ENCODE measurements at regions not wholly inside any gene's neighbourhood (a gene's known extent, or its start where the extent isn't known, plus 50 kb on each side); places are given as distances from the start of the nearest gene placed in this dataset.

DNA sequence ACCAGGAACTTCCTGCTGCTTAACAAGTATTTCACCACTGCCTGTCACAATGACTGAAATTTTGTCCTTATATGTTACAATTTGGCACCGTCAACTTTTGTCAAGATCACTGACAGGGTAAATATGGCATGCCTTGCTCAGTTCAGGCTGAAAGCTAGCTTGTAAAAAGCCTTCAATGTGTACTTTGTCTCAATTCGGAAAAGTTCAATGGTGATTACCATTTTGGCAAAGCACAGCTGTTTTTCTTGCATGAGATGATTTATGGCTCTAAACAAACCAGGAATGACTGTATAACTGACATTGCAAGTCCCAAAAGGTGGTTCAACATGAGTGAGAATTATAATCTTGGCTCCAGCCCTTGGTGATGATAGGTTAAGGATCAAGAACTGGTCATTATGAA is 1255.2 kb downstream of the CNTNAP5 start:
- no peaks in the 10 kb centered on the region for H3K36me3 ChIP-seq (replicated peaks in 1 of 2; ENCODE audit: control insufficient read depth in 1 of 2, insufficient read depth in 2 of 2, low read length in 2 of 2)
- peaks cover 3 to 21% (median 6%) of the 10 kb centered on the region in 7 donors for H3K9me3 Mint-ChIP-seq
- intact Hi-C loops (cut with micrococcal nuclease): no loop called here
- WGBS (ENCODE audit: insufficient coverage): 61% methylated on average over 2 of the region's 2 CpGs
- no peak overlapping the region for H3K9ac ChIP-seq (ENCODE audit: insufficient read depth, low read length, poor library complexity, severe bottlenecking)
- H3K4me3 ChIP-seq (replicated peaks in 1 of 3; ENCODE audit: low read depth in 2 of 3, low read length in 3 of 3): no peak overlapping the region
- H3K27me3 ChIP-seq (ENCODE audit: control insufficient read depth in 2 of 2, insufficient read depth in 2 of 2, low read length in 2 of 2): no peaks in the 10 kb centered on the region
- no peak overlapping the region for H2AFZ ChIP-seq (ENCODE audit: insufficient read depth, low read depth, low read length, poor library complexity, severe bottlenecking)
- H3K79me2 ChIP-seq (ENCODE audit: insufficient read depth, low read length): no peaks in the 10 kb centered on the region
- H3K4me1 Mint-ChIP-seq: no peaks in the 10 kb centered on the region
- no peaks in the 10 kb centered on the region for H4K20me1 ChIP-seq (ENCODE audit: insufficient read depth, low read length)
- H3K27me3 Mint-ChIP-seq (ENCODE audit: low read depth in 3 of 3): peaks cover 0 to 2% (median 1%) of the 10 kb centered on the region in 3 donors
- H3K4me3 Mint-ChIP-seq: no peak overlapping the region
- no peak overlapping the region for H3K27ac ChIP-seq (ENCODE audit: low read depth in 1 of 2, low read length in 2 of 2)
- peaks cover 7% of the 10 kb centered on the region in 2 donors for H3K9me3 ChIP-seq (replicated peaks in 1 of 2; ENCODE audit: control insufficient read depth in 1 of 2, insufficient read depth in 1 of 2, low read length in 2 of 2)
- H3K36me3 Mint-ChIP-seq: no peaks in the 10 kb centered on the region
- TF ChIP-seq, protein P1, sequence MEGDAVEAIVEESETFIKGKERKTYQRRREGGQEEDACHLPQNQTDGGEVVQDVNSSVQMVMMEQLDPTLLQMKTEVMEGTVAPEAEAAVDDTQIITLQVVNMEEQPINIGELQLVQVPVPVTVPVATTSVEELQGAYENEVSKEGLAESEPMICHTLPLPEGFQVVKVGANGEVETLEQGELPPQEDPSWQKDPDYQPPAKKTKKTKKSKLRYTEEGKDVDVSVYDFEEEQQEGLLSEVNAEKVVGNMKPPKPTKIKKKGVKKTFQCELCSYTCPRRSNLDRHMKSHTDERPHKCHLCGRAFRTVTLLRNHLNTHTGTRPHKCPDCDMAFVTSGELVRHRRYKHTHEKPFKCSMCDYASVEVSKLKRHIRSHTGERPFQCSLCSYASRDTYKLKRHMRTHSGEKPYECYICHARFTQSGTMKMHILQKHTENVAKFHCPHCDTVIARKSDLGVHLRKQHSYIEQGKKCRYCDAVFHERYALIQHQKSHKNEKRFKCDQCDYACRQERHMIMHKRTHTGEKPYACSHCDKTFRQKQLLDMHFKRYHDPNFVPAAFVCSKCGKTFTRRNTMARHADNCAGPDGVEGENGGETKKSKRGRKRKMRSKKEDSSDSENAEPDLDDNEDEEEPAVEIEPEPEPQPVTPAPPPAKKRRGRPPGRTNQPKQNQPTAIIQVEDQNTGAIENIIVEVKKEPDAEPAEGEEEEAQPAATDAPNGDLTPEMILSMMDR (IDR thresholded peaks at IDR 0.05): no peak
- H3K4me1 ChIP-seq (ENCODE audit: control insufficient read depth in 1 of 2, insufficient read depth in 2 of 2, low read length in 2 of 2): no peaks in the 10 kb centered on the region
- H3K4me2 ChIP-seq (replicated peaks; ENCODE audit: extremely low read depth, low read length, poor library complexity, severe bottlenecking): no peak overlapping the region
- H3K27ac Mint-ChIP-seq: no peak overlapping the region
- no peak for DNase-seq

DNA sequence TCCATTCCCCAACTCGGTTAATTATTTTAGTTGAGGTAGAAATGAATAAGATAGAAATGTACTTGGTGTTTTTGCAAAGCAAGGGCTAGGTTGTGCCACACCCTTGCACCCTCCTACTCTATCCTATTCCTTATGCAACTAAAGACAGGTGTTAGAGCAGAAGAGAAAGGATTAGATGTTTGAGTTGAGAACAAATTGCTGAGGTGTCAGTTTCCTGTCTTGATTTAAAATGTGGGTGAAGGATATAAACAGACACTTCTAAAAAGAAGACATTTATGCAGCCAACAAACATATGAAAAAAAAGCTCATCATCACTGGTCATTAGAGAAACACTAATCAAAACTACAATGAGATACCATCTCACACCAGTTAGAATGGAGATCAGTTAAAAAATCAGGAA is 1256.2 kb downstream of the CNTNAP5 start:
- TF ChIP-seq, protein P1 (IDR thresholded peaks at IDR 0.05): no peak

More for the DNA sequence above, 1256.2 kb downstream of the CNTNAP5 start:
- no peaks in the 10 kb centered on the region for H3K36me3 ChIP-seq (replicated peaks in 1 of 2; ENCODE audit: control insufficient read depth in 1 of 2, insufficient read depth in 2 of 2, low read length in 2 of 2)
- H3K36me3 Mint-ChIP-seq: no peaks in the 10 kb centered on the region
- H3K4me2 ChIP-seq (replicated peaks; ENCODE audit: extremely low read depth, low read length, poor library complexity, severe bottlenecking): no peak overlapping the region
- intact Hi-C loops (cut with micrococcal nuclease): no loop called here
- H3K4me3 Mint-ChIP-seq: no peak overlapping the region
- no peaks in the 10 kb centered on the region for H3K4me1 Mint-ChIP-seq
- H3K9me3 ChIP-seq (replicated peaks in 1 of 2; ENCODE audit: control insufficient read depth in 1 of 2, insufficient read depth in 1 of 2, low read length in 2 of 2): peaks cover 4 to 7% of the 10 kb centered on the region in 2 donors
- peaks cover 3 to 14% (median 6%) of the 10 kb centered on the region in 7 donors for H3K9me3 Mint-ChIP-seq
- no peak overlapping the region for H3K27ac ChIP-seq (ENCODE audit: low read depth in 1 of 2, low read length in 2 of 2)
- peaks cover 0 to 2% (median 1%) of the 10 kb centered on the region in 3 donors for H3K27me3 Mint-ChIP-seq (ENCODE audit: low read depth in 3 of 3)
- no peak overlapping the region for H3K9ac ChIP-seq (ENCODE audit: insufficient read depth, low read length, poor library complexity, severe bottlenecking)
- H3K27me3 ChIP-seq (ENCODE audit: control insufficient read depth in 2 of 2, insufficient read depth in 2 of 2, low read length in 2 of 2): no peaks in the 10 kb centered on the region
- H2AFZ ChIP-seq (ENCODE audit: insufficient read depth, low read depth, low read length, poor library complexity, severe bottlenecking): no peak overlapping the region
- H3K27ac Mint-ChIP-seq: no peak overlapping the region
- no CpG with 5 or more reads among the region's 1 CpG for WGBS (ENCODE audit: insufficient coverage)
- no peaks in the 10 kb centered on the region for H3K79me2 ChIP-seq (ENCODE audit: insufficient read depth, low read length)
- no peak overlapping the region for H3K4me3 ChIP-seq (replicated peaks in 1 of 3; ENCODE audit: low read depth in 2 of 3, low read length in 3 of 3)
- no peaks in the 10 kb centered on the region for H3K4me1 ChIP-seq (ENCODE audit: control insufficient read depth in 1 of 2, insufficient read depth in 2 of 2, low read length in 2 of 2)
- no peak for DNase-seq
- no peaks in the 10 kb centered on the region for H4K20me1 ChIP-seq (ENCODE audit: insufficient read depth, low read length)
